ENCODE measurements at regions not wholly inside any gene's neighbourhood (a gene's known extent, or its start where the extent isn't known, plus 50 kb on each side); places are given as distances from the start of the nearest gene placed in this dataset.

DNA sequence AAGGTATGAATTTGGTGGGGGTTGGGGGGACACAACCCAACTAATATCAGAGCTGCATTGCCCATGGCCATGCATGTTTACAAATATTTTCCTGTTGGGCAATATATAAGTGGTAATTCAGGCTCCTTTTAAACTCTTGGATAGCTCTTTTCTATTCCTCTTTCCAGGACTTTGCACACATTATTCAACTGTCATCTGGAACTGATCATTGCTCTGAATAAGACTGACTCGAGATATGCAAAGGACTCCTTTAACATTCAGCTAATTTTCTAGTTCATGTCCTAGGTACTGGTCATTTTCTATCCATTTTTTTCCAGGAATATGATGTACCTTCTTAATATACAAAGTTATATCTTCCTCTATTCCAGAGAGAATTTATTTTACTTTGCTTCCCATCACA is 89.5 kb upstream of the STK32A start:
- dilution Hi-C loops (cut with MboI; ENCODE audit: extremely low pct_ligation_motif_present, low sequenced_read_pairs), result no loop called here
- Histone ChIP-seq H3K9me1 (ENCODE audit: control insufficient read depth, extremely low read depth, insufficient read depth, low read length) (no peaks in the 10 kb centered on the region), H3K27me3 (ENCODE audit: control insufficient read depth, extremely low read depth, insufficient read depth, low read length) (no peaks in the 10 kb centered on the region), H3K36me3 (ENCODE audit: control insufficient read depth in 2 of 2, extremely low read depth in 1 of 2, insufficient read depth in 2 of 2, low read length in 2 of 2) (no peaks in the 10 kb centered on the region), H4K20me1 (ENCODE audit: control insufficient read depth, extremely low read depth, insufficient read depth, low read length) (no peaks in the 10 kb centered on the region), H3K4me3 (ENCODE audit: control insufficient read depth in 2 of 3, extremely low read depth in 1 of 3, insufficient read depth in 2 of 3, low read depth in 1 of 3, low read length in 3 of 3) (no peak overlapping the region), H3K27ac (ENCODE audit: control insufficient read depth, insufficient read depth, low read length) (no peak overlapping the region), H3K4me2 (ENCODE audit: control insufficient read depth, extremely low read depth, insufficient read depth, low read depth, low read length) (no peak overlapping the region), H3K79me2 (ENCODE audit: control insufficient read depth, insufficient read depth, low read length) (no peaks in the 10 kb centered on the region), H3K9me3 (ENCODE audit: control insufficient read depth, low read depth, low read length) (no peaks in the 10 kb centered on the region), H2AFZ (ENCODE audit: control insufficient read depth, low read length) (no peak overlapping the region), H3K4me1 (ENCODE audit: control insufficient read depth, extremely low read depth, insufficient read depth, low read length) (no peaks in the 10 kb centered on the region), H3K9ac (ENCODE audit: control insufficient read depth, extremely low read depth, insufficient read depth, low read length) (no peak overlapping the region)
- no peak for DNase-seq (ENCODE audit: low read depth, low spot score)
- no peak for FAIRE-seq
- no peak for TF ChIP-seq EZH2 (IDR thresholded peaks at IDR 0.05; ENCODE audit: low read length)
- TF ChIP-seq, protein P1, sequence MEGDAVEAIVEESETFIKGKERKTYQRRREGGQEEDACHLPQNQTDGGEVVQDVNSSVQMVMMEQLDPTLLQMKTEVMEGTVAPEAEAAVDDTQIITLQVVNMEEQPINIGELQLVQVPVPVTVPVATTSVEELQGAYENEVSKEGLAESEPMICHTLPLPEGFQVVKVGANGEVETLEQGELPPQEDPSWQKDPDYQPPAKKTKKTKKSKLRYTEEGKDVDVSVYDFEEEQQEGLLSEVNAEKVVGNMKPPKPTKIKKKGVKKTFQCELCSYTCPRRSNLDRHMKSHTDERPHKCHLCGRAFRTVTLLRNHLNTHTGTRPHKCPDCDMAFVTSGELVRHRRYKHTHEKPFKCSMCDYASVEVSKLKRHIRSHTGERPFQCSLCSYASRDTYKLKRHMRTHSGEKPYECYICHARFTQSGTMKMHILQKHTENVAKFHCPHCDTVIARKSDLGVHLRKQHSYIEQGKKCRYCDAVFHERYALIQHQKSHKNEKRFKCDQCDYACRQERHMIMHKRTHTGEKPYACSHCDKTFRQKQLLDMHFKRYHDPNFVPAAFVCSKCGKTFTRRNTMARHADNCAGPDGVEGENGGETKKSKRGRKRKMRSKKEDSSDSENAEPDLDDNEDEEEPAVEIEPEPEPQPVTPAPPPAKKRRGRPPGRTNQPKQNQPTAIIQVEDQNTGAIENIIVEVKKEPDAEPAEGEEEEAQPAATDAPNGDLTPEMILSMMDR (optimal IDR thresholded peaks at IDR 0.05 in 1 of 3, IDR thresholded peaks at IDR 0.05 in 1 of 3, conservative IDR thresholded peaks at IDR 0.05 in 1 of 3; ENCODE audit: extremely low read depth in 1 of 3, insufficient read depth in 2 of 3, low read length in 3 of 3), result no peak

DNA sequence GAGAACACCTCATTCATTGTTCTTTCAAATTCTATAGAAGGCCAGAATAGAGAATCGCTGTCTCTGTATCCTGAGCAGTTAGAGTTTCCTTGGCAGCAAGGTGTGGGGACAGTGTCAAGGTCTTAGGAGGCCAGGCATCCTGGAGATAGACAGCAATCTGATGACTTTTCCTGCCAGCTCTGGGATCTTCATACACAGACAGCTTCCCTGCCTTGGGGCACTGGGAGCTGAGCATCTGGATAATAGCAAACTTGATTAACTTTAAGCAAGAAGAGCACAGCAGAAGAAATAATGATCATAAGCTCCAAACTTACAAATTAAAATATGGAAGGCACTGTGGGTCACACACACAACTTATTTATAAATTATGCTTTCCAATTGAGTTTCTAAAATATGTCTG is 86.1 kb upstream of the STK32A start:
- Histone ChIP-seq H3K9me1 (ENCODE audit: control insufficient read depth, extremely low read depth, insufficient read depth, low read length) (no peaks in the 10 kb centered on the region), H3K4me2 (ENCODE audit: control insufficient read depth, extremely low read depth, insufficient read depth, low read depth, low read length) (no peak overlapping the region), H3K9me3 (ENCODE audit: control insufficient read depth, low read depth, low read length) (no peaks in the 10 kb centered on the region), H3K27ac (ENCODE audit: control insufficient read depth, insufficient read depth, low read length) (no peak overlapping the region), H4K20me1 (ENCODE audit: control insufficient read depth, extremely low read depth, insufficient read depth, low read length) (no peaks in the 10 kb centered on the region), H3K27me3 (ENCODE audit: control insufficient read depth, extremely low read depth, insufficient read depth, low read length) (no peaks in the 10 kb centered on the region), H3K4me1 (ENCODE audit: control insufficient read depth, extremely low read depth, insufficient read depth, low read length) (no peaks in the 10 kb centered on the region), H3K36me3 (ENCODE audit: control insufficient read depth in 2 of 2, extremely low read depth in 1 of 2, insufficient read depth in 2 of 2, low read length in 2 of 2) (no peaks in the 10 kb centered on the region), H3K79me2 (ENCODE audit: control insufficient read depth, insufficient read depth, low read length) (no peaks in the 10 kb centered on the region), H2AFZ (ENCODE audit: control insufficient read depth, low read length) (no peak overlapping the region), H3K4me3 (ENCODE audit: control insufficient read depth in 2 of 3, extremely low read depth in 1 of 3, insufficient read depth in 2 of 3, low read depth in 1 of 3, low read length in 3 of 3) (no peak overlapping the region), H3K9ac (ENCODE audit: control insufficient read depth, extremely low read depth, insufficient read depth, low read length) (no peak overlapping the region)
- TF ChIP-seq EZH2 (IDR thresholded peaks at IDR 0.05; ENCODE audit: low read length), result no peak
- TF ChIP-seq, protein P1 (optimal IDR thresholded peaks at IDR 0.05 in 1 of 3, IDR thresholded peaks at IDR 0.05 in 1 of 3, conservative IDR thresholded peaks at IDR 0.05 in 1 of 3; ENCODE audit: extremely low read depth in 1 of 3, insufficient read depth in 2 of 3, low read length in 3 of 3), result no peak
- no peak for FAIRE-seq
- no peak for DNase-seq (ENCODE audit: low read depth, low spot score)
- dilution Hi-C loops (cut with MboI; ENCODE audit: extremely low pct_ligation_motif_present, low sequenced_read_pairs), result no loop called here
